GM12878 (cell line): ENCODE measurements at regions not wholly inside any gene's neighbourhood (a gene's known extent, or its start where the extent isn't known, plus 50 kb on each side); places are given as distances from the start of the nearest gene placed in this dataset.

Experiments
- ATAC-seq: fragments of 200-7000 bp; cut with Tn5 transposase; 3 replicates; pipeline ENCODE4 v1.9.1; 2020; ENCODE audit warnings: mild to moderate bottlenecking, moderate library complexity
- BruUV-seq: library from RNA; stranded (reverse); fragments of 400-500 nt; replicated peaks from 2 replicates; lab custom pipeline; 2021; lab: Mats Ljungman, UMichigan
- CTCF ChIA-PET: fragments of 300-600 bp; sonication (Branson Sonifier 250); formaldehyde crosslinking; extraction: SDS; loops from one replicate; lab custom pipeline; 2021; ENCODE audit warnings: inconsistent platforms; lab: Yijun Ruan, JAX
- POLR2A ChIA-PET: fragments of 350-600 bp; formaldehyde crosslinking; extraction: SDS; loops from one replicate; lab custom pipeline; 2021; ENCODE audit warnings: inconsistent platforms; lab: Charles Lee
- RAD21 ChIA-PET: fragments of 300-600 bp; sonication (Branson Sonifier 250); formaldehyde crosslinking; loops from one replicate; lab custom pipeline; 2023; ENCODE audit warnings: antibody characterized with exemption; ENCODE audit not compliant: unreplicated experiment; lab: Charles Lee
- SMC1A ChIA-PET: fragments of 300-600 bp; sonication (Branson Sonifier 250); formaldehyde crosslinking; loops from one replicate; lab custom pipeline; 2023; ENCODE audit not compliant: unreplicated experiment, uncharacterized antibody; lab: Charles Lee
- DNase-seq: peaks from one replicate; pipeline ENCODE4 v3.0.0-alpha.2; 2011; ENCODE audit warnings: low read depth, low spot score
- FAIRE-seq: peaks from 3 replicates; lab custom pipeline; 2011; peaks lifted over from hg19 to GRCh38; lab: Jason Lieb, UNC
- H2AFZ ChIP-seq: 2 replicates; pipeline ENCODE4 v1.6.0; 2011; ENCODE audit warnings: low read depth, low read length, control low read depth; ENCODE audit not compliant: control insufficient read depth
- H3K27ac ChIP-seq: 2 replicates; pipeline ENCODE4 v1.5.1; 2011; ENCODE audit warnings: control low read depth; ENCODE audit not compliant: control insufficient read depth, insufficient read depth
- H3K27me3 ChIP-seq, 2 experiments: replicated peaks in 1 of 2; 2 replicates each; pipeline versions ENCODE4 v1.6.0 to v1.6.1; 2011; ENCODE audit warnings: low read length in 1 of 2; ENCODE audit not compliant: control insufficient read depth in 2 of 2, insufficient read depth in 2 of 2
- H3K36me3 ChIP-seq, 2 experiments: 2 replicates each; pipeline ENCODE4 v1.5.1; 2011; ENCODE audit warnings: low read length in 1 of 2; ENCODE audit not compliant: control insufficient read depth in 2 of 2, insufficient read depth in 2 of 2
- H3K4me1 ChIP-seq: 2 replicates; pipeline ENCODE4 v1.6.1; 2011; ENCODE audit warnings: mild to moderate bottlenecking, low read length, moderate library complexity, mixed read lengths; ENCODE audit not compliant: control insufficient read depth, insufficient read depth
- H3K4me2 ChIP-seq: 2 replicates; pipeline ENCODE4 v1.6.0; 2011; ENCODE audit warnings: control low read depth; ENCODE audit not compliant: control insufficient read depth, insufficient read depth
- H3K4me3 ChIP-seq: fragments of 200-600 bp; sonication (generic); 2 replicates; pipeline ENCODE4 v1.5.1; 2016
- H3K79me2 ChIP-seq: 2 replicates; pipeline ENCODE4 v1.6.0; 2011; ENCODE audit warnings: low read length; ENCODE audit not compliant: control insufficient read depth, insufficient read depth
- H3K9ac ChIP-seq: 2 replicates; pipeline ENCODE4 v1.8.0; 2011; ENCODE audit warnings: low read length, control low read depth, mixed read lengths; ENCODE audit not compliant: control insufficient read depth, insufficient read depth
- H3K9me3 ChIP-seq: replicated peaks from 3 replicates; pipeline ENCODE4 v1.5.1; 2011; ENCODE audit warnings: mild to moderate bottlenecking, low read length; ENCODE audit not compliant: control insufficient read depth, insufficient read depth
- H4K20me1 ChIP-seq: 2 replicates; pipeline ENCODE4 v1.6.0; 2011; ENCODE audit not compliant: control insufficient read depth, insufficient read depth
- BHLHE40 ChIP-seq, 2 experiments: fragments of 450-650 bp in 1 of 2; IDR thresholded peaks; 2 replicates each; pipeline ENCODE4 v1.6.1; 2011 to 2017; ENCODE audit warnings: low read depth in 2 of 2, borderline replicate concordance in 1 of 2, improper control_type of control experiment in 1 of 2, low read length in 1 of 2, mild to moderate bottlenecking in 1 of 2
- ESRRA ChIP-seq: IDR thresholded peaks from 2 replicates; pipeline ENCODE4 v1.6.1; 2012; ENCODE audit warnings: mild to moderate bottlenecking, low read length, improper control_type of control experiment
- KDM1A ChIP-seq: fragments of 200-600 bp; sonication (generic); IDR thresholded peaks from 2 replicates; pipeline ENCODE4 v1.6.1; 2016; ENCODE audit warnings: borderline replicate concordance
- KLF5 ChIP-seq: fragments of 450-650 bp; IDR thresholded peaks from 2 replicates; pipeline ENCODE4 v1.6.1; 2014; ENCODE audit warnings: mild to moderate bottlenecking; ENCODE audit not compliant: partially characterized antibody
- LARP7 ChIP-seq: fragments of 450-650 bp; IDR thresholded peaks from 2 replicates; pipeline ENCODE4 v1.6.1; 2017; ENCODE audit warnings: mild to moderate bottlenecking
- MEF2B ChIP-seq: fragments of 450-650 bp; IDR thresholded peaks from 2 replicates; pipeline ENCODE4 v1.6.1; 2018; ENCODE audit warnings: mild to moderate bottlenecking, moderate library complexity; ENCODE audit not compliant: partially characterized antibody, poor library complexity, severe bottlenecking
- MLLT1 ChIP-seq: fragments of 450-650 bp; IDR thresholded peaks from 2 replicates; pipeline ENCODE4 v1.6.1; 2016; ENCODE audit warnings: mild to moderate bottlenecking
- NBN ChIP-seq: fragments of 450-650 bp; IDR thresholded peaks from 2 replicates; pipeline ENCODE4 v1.6.1; 2016
- NR2C2 ChIP-seq: IDR thresholded peaks from 2 replicates; pipeline ENCODE4 v1.6.1; 2011; ENCODE audit warnings: borderline replicate concordance, low read depth; ENCODE audit not compliant: control insufficient read depth, insufficient read length
- POLR2AphosphoS2 ChIP-seq: IDR thresholded peaks from 2 replicates; pipeline ENCODE4 v1.6.1; 2011; ENCODE audit warnings: low read depth, mild to moderate bottlenecking, low read length, improper control_type of control experiment, moderate library complexity
- POLR2AphosphoS5 ChIP-seq: IDR thresholded peaks from 2 replicates; pipeline ENCODE4 v1.6.1; 2011; ENCODE audit warnings: mild to moderate bottlenecking, low read length, inconsistent platforms
- RELA ChIP-seq: fragments of 450-650 bp; IDR thresholded peaks from 2 replicates; pipeline ENCODE4 v1.8.0; 2014; ENCODE audit warnings: borderline replicate concordance; ENCODE audit not compliant: partially characterized antibody
- SPI1 ChIP-seq: IDR thresholded peaks from 2 replicates; pipeline ENCODE4 v1.6.1; 2011; ENCODE audit warnings: low read depth, mild to moderate bottlenecking, low read length, moderate library complexity, borderline replicate concordance; ENCODE audit not compliant: insufficient read depth
- STAT3 ChIP-seq: IDR thresholded peaks from 2 replicates; pipeline ENCODE4 v1.6.1; 2011; ENCODE audit warnings: low read depth, low read length, improper control_type of control experiment
- SUPT20H ChIP-seq: IDR thresholded peaks from 2 replicates; pipeline ENCODE4 v1.6.1; 2011; ENCODE audit warnings: low read depth, mild to moderate bottlenecking, low read length, moderate library complexity, borderline replicate concordance; ENCODE audit not compliant: control insufficient read depth
- TCF12 ChIP-seq: IDR thresholded peaks from 2 replicates; pipeline ENCODE4 v1.6.1; 2011; ENCODE audit warnings: low read depth, mild to moderate bottlenecking, low read length
- WRNIP1 ChIP-seq: IDR thresholded peaks from 2 replicates; pipeline ENCODE4 v1.6.1; 2011; ENCODE audit warnings: low read depth, low read length, improper control_type of control experiment, borderline replicate concordance
- YBX1 ChIP-seq: fragments of 450-650 bp; IDR thresholded peaks from 2 replicates; pipeline ENCODE4 v1.6.1; 2016; ENCODE audit warnings: antibody characterized with exemption
- ZBED1 ChIP-seq: IDR thresholded peaks from 2 replicates; pipeline ENCODE4 v1.6.1; 2016; ENCODE audit warnings: borderline replicate concordance
- ZNF207 ChIP-seq: fragments of 450-650 bp; IDR thresholded peaks from 2 replicates; pipeline ENCODE4 v1.6.1; 2014; ENCODE audit warnings: antibody characterized with exemption, mild to moderate bottlenecking, borderline replicate concordance
- ZSCAN29 ChIP-seq: fragments of 450-650 bp; IDR thresholded peaks from 2 replicates; pipeline ENCODE4 v1.6.1; 2017; ENCODE audit warnings: mild to moderate bottlenecking, moderate library complexity
- WGBS: methylation state at CpG from one replicate; pipeline ENCODE4 v1.1.6; 2016; ENCODE audit warnings: low lambda C conversion rate; ENCODE audit not compliant: insufficient replicate concordance, insufficient coverage; ENCODE audit errors: missing lambda C conversion rate; 5-methylcytosine and 5-hydroxymethylcytosine counted together
- in situ Hi-C: fragments of 300-500 bp; cut with MboI; formaldehyde crosslinking; loops from 9 replicates; pipeline ENCODE4 v1.14.3; 2018; ENCODE audit warnings: mixed read lengths
- intact Hi-C: fragments of 100-400 bp; cut with micrococcal nuclease; formaldehyde crosslinking; loops from one replicate; pipeline ENCODE4 v1.14.2; 2022; ENCODE audit not compliant: unreplicated experiment

GRCh38 chr11:42363701-42364100, 904.2 kb upstream of the LRRC4C start:
- Histone ChIP-seq H2AFZ (no peak overlapping the region), H3K4me2 (no peak overlapping the region)
- RAD21 ChIA-PET: no interaction called here
- TF ChIP-seq ZNF207: no peak
- TF ChIP-seq LARP7: no peak
- TF ChIP-seq NR2C2: no peak
- no peak for TF ChIP-seq NBN
- no peak for TF ChIP-seq STAT3
- no peak for TF ChIP-seq KLF5
- TF ChIP-seq POLR2AphosphoS2: no peak
- TF ChIP-seq RELA: no peak
- TF ChIP-seq SPI1: no peak
- no peak for TF ChIP-seq TCF12
- TF ChIP-seq ZBED1: no peak
- no peak for TF ChIP-seq MEF2B
- TF ChIP-seq, all 136 proteins: peak for 0
- DNase-seq (no peak), FAIRE-seq (no peak), ATAC-seq (no peak)
- Histone ChIP-seq H3K9ac (no peak overlapping the region), H3K79me2 (no peaks in the 10 kb centered on the region), H3K4me3 (no peak overlapping the region), H3K27me3 (no peaks in the 10 kb centered on the region), H4K20me1 (no peaks in the 10 kb centered on the region), H3K4me1 (no peaks in the 10 kb centered on the region), H3K9me3 (no peaks in the 10 kb centered on the region), H3K27ac (no peak overlapping the region), H3K36me3 (no peaks in the 10 kb centered on the region)
- no TSS peak for BruUV-seq
- in situ Hi-C loops: no loop called here
- POLR2A ChIA-PET: no interaction called here
- SMC1A ChIA-PET: no interaction called here
- WGBS: 23% methylated on average over 2 of the region's 2 CpGs
- intact Hi-C loops: no loop called here
- CTCF ChIA-PET: no interaction called here

- no peak for DNase-seq
- H4K20me1 ChIP-seq: no peaks in the 10 kb centered on the region
- ChIA-PET CTCF (no interaction called here), RAD21 (no interaction called here), SMC1A (no interaction called here), POLR2A (no interaction called here)
- H2AFZ ChIP-seq: no peak overlapping the region
- BruUV-seq: no TSS peak
- no peaks in the 10 kb centered on the region for H3K4me1 ChIP-seq
- no peaks in the 10 kb centered on the region for H3K79me2 ChIP-seq
- H3K4me2 ChIP-seq: no peak overlapping the region
- FAIRE-seq: no peak
- H3K27ac ChIP-seq: no peak overlapping the region
- H3K36me3 ChIP-seq: no peaks in the 10 kb centered on the region
- no peak overlapping the region for H3K9ac ChIP-seq
- no peak for ATAC-seq
- intact Hi-C loops (no loop called here), in situ Hi-C loops (no loop called here)
- no peaks in the 10 kb centered on the region for H3K27me3 ChIP-seq
- H3K4me3 ChIP-seq: no peak overlapping the region
- no peaks in the 10 kb centered on the region for H3K9me3 ChIP-seq
- no peak for TF ChIP-seq SUPT20H
- TF ChIP-seq ESRRA: no peak
- TF ChIP-seq BHLHE40 (IDR thresholded peaks at IDR 0.05; ENCODE audit: borderline replicate concordance in 1 of 2, low read depth in 2 of 2, low read length in 1 of 2): no peak
- no peak for TF ChIP-seq MLLT1
- TF ChIP-seq YBX1: no peak
- no peak for TF ChIP-seq POLR2AphosphoS2
- TF ChIP-seq WRNIP1: no peak
- no peak for TF ChIP-seq KDM1A
- no peak for TF ChIP-seq ZSCAN29
- TF ChIP-seq POLR2AphosphoS5: no peak
Observed at GRCh38 chr11:42390116-42390515, 921.7 kb upstream of the API5 start.
